Ramos (cell line): ENCODE measurements at regions not wholly inside any gene's neighbourhood (a gene's known extent, or its start where the extent isn't known, plus 50 kb on each side); places are given as distances from the start of the nearest gene placed in this dataset.

Source experiments
- in situ Hi-C: fragments of 300-500 bp; cut with MboI; formaldehyde crosslinking; loops from one replicate; pipeline ENCODE4 v1.14.3; 2022; ENCODE audit warnings: low sequenced_read_pairs; ENCODE audit not compliant: unreplicated experiment

DNA sequence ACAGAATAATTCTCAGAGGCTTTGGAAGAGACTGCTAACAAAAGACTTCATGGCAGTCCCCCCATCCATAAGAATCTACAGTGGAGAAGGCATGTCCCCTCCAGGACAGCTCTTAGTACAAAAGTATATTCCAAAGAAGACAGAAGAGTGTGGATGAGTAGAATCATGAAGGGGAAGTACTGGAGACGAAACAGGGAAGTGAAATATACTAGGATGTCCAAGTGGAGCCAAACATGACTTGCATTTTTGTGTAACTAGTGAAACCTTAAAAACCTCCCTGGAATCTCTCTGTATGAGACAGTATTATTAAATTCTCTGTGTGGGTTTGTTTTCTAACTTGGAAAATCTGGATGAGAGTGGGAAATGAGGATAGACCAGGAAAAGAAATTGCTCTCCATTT lies 312.4 kb downstream of the RSL24D1 start:
- in situ Hi-C loops = no loop called here

GRCh38 chr15:54859982-54860381 lies 336.8 kb downstream of the RSL24D1 start:
- in situ Hi-C loops = no loop called here

DNA sequence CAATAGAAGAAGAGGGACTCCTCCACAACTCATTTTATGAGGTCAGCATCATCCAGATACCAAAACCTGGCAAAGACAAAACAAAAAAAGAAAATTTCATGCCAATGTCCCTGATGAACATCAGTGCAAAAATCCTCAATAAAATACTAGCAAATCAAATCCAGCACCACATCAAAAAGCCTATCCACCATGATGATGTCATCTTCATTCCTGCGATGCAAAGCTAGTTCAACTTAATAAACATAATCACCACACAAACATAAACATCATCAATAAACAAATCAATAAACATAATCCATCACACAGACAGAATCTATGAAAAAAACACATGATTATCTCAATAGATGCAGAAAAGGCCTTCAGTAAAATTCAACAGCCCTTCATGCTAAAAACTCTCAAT lies 342.1 kb downstream of the RSL24D1 start:
- in situ Hi-C loops = no loop called here

GRCh38 chr15:54850101-54850500 lies 346.6 kb downstream of the RSL24D1 start:
- in situ Hi-C loops = no loop called here

- in situ Hi-C loops = no loop called here
Measured at GRCh38 chr15:54843006-54843405, 353.7 kb downstream of the RSL24D1 start.

GRCh38 chr15:54841701-54842305 lies 354.9 kb downstream of the RSL24D1 start:
- in situ Hi-C loops = no loop called here

GRCh38 chr15:54840621-54841398 lies 355.9 kb downstream of the RSL24D1 start:
- in situ Hi-C loops = no loop called here

DNA sequence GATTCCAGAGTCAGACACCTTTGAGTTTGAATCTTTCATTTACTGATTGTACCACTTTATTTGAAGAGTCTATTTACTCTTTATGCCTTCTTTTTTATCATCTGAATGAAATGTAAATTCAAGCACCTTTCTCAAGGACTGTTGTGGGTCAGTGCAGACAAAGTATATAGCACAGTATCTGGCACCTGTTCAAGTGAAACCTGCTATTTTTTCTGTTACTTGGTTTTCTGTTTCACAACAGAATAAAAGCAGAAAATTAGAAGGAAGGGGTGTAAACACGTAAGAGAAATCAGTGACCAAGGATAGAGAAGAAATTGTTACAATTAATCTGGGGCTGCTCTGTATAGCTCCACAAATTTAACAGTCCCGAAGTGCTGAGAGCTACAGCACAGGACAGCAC lies 357.4 kb downstream of the RSL24D1 start:
- in situ Hi-C loops = no loop called here

DNA sequence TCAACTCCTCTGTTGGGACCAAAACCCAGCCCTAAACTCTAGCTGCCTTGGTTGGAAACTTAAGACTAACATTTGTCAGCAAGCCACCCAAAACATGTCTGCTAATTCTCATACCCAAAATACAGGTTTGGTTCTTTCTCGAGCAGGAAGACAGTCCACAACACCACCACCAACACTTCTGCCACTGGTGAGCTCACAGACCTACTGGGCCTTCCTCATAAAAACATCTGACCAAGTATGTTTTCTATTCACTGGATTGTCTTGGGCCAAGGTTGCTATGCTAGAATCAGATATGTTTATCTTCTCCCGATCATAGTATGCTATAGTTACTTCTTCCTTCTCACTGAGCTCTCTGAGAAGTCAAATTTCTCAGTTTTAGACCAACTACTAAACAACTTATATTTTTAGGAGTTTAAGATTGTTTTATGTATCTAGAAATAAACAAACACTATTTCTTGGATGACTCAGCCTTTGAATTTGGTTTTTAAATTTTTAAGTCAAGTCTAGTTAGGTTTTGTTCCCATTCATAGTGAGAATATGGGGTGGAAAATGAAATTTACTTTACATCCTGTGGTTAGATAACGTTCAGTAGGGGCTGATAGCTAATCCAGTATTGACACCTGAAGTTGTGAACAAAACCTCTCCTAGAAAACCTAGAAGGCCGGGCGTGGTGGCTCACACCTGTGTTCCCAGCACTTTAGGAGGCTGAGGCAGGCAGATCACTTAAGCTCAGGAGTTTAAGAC lies 360.5 kb downstream of the RSL24D1 start:
- in situ Hi-C loops = no loop called here

GRCh38 chr15:54829821-54830220 lies 366.9 kb downstream of the RSL24D1 start:
- in situ Hi-C loops = no loop called here

- in situ Hi-C loops = no loop called here
Measured at GRCh38 chr15:54820811-54821210, 375.9 kb downstream of the RSL24D1 start.

DNA sequence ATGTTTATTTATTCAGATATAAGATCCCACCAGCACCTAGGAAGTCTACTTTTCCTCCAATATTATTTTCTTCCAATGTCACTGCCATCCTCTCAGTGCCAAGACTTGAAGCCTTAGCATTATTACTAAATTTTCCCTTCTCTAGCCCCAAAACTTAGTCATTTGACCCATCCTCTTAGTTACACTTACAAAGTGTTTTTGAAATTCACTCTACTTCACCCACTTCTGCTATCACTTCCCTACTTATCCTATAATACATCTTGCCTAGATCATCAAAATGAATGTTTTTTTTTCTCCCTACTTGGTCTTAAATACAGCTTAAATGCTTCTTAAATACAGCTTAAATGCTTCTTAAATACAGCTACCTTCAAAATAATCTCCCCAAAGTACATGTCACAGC lies 376.6 kb downstream of the RSL24D1 start:
- in situ Hi-C loops = no loop called here

- in situ Hi-C loops = no loop called here
Measured at GRCh38 chr15:54816401-54816800, 380.3 kb downstream of the RSL24D1 start.

DNA sequence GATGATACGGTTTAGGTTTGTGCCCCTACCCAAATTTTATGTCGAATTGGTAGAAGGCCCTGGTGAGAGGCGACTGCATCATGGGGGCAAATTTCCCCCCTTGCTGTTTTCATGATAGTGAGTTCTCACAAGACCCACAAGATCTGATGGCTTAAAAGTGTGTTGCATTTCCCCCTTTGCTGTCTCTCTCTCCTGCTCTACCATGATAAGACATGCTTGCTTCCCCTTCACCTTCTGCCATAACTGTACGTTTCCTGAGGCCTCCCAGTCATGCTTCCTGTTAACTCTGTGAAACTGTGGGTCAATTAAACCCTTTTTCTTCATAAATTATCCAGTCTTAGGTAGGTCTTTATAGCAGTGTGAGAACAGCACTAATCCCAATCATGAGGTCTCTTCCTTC lies 381.2 kb downstream of the RSL24D1 start:
- in situ Hi-C loops = no loop called here

GRCh38 chr15:54812383-54812782 lies 384.4 kb downstream of the RSL24D1 start:
- in situ Hi-C loops = no loop called here

- in situ Hi-C loops = no loop called here
Measured at GRCh38 chr15:54810496-54810895, 386.2 kb downstream of the RSL24D1 start.

DNA sequence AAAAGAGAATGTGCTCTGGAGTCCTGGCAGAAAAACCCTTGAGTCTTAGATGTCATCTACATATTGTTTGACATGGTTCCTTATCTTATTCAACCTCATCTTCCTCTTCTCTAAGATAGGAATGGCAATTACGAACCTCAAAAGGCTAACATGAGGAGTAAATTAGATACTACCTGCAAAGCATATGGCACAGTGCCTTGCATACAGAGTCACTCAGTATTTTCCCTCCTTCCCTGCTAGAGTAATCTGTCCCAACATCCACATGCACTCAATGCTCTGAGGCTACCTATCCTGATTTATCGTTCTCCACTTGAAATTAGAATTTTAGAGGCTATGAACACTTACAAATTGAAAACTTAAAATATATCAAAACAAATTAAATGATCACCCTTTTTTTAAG lies 386.7 kb downstream of the RSL24D1 start:
- in situ Hi-C loops = no loop called here

- in situ Hi-C loops = no loop called here
Measured at GRCh38 chr15:54808321-54808720, 388.4 kb downstream of the RSL24D1 start.

- in situ Hi-C loops = no loop called here
Measured at GRCh38 chr15:54803987-54804386, 392.8 kb downstream of the RSL24D1 start.

DNA sequence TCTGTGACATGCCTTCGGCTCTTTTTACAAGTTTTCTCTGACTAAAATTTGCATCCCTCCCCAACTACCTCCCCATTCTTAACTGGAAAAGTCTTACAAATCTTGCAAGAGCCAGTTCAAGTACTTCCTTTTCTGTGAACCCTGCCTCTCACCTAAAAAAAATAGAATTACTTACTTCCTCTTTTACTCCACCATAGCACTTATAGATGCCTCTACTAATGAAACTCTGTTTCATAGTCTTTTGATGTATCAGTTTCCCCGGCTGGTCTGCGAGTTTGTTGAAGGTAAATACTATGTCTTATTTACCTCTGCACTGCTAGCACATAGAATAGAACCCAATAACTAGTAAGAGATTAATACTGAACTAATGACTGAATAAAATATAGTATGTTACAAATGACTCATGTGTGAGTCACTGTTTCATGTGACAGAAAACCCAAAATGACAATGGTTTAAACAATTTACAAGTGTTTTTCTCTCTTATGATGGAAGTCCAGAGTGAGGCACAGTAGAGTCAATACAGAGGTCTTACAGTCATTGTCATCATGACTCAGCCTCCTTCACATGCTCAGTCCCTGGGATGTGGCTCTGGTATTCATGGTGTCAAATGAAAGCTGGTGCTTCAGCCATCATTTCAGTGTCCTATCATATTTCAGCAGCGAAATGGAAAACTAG lies 393.5 kb downstream of the RSL24D1 start:
- in situ Hi-C loops = no loop called here

GRCh38 chr15:54792526-54792925 lies 404.2 kb downstream of the RSL24D1 start:
- in situ Hi-C loops = no loop called here
